ENCODE measurements at regions not wholly inside any gene's neighbourhood (a gene's known extent, or its start where the extent isn't known, plus 50 kb on each side); places are given as distances from the start of the nearest gene placed in this dataset.

DNA sequence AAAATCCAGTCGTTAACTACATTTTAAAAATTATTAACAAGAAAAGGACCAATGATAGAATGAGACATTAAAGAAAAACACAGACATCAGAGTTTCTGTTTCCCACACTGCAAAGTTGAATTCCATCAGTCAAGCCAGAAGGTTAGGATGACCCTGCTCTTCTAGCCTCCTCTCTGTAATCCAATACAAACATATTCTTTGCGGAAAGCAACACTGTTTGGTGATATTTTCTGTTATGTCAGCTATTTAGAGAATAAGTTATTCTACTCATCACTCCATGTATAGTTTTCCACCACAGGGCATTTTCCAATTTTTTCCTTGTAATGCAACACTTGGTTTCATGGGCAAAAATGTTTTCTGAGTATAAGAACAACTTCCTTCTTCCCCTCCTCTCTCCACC, 152.3 kb downstream of the EVX1 start:
- TF ChIP-seq, protein P1, sequence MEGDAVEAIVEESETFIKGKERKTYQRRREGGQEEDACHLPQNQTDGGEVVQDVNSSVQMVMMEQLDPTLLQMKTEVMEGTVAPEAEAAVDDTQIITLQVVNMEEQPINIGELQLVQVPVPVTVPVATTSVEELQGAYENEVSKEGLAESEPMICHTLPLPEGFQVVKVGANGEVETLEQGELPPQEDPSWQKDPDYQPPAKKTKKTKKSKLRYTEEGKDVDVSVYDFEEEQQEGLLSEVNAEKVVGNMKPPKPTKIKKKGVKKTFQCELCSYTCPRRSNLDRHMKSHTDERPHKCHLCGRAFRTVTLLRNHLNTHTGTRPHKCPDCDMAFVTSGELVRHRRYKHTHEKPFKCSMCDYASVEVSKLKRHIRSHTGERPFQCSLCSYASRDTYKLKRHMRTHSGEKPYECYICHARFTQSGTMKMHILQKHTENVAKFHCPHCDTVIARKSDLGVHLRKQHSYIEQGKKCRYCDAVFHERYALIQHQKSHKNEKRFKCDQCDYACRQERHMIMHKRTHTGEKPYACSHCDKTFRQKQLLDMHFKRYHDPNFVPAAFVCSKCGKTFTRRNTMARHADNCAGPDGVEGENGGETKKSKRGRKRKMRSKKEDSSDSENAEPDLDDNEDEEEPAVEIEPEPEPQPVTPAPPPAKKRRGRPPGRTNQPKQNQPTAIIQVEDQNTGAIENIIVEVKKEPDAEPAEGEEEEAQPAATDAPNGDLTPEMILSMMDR (IDR thresholded peaks at IDR 0.05) = no peak
- TF ChIP-seq POLR2AphosphoS5 (IDR thresholded peaks at IDR 0.05) = no peak
